ENCODE measurements at regions not wholly inside any gene's neighbourhood (a gene's known extent, or its start where the extent isn't known, plus 50 kb on each side); places are given as distances from the start of the nearest gene placed in this dataset.

GRCh38 chr4:160403081-160403480 is 1300.2 kb downstream of the RAPGEF2 start:
- TF ChIP-seq CTCF (IDR thresholded peaks at IDR 0.05) (no peak), POLR2A (IDR thresholded peaks at IDR 0.05) (no peak)

All from lower leg skin (tissue), 3 donors.